ENCODE measurements at regions not wholly inside any gene's neighbourhood (a gene's known extent, or its start where the extent isn't known, plus 50 kb on each side); places are given as distances from the start of the nearest gene placed in this dataset.

GRCh38 chr18:37778417-37779165 is 213.0 kb upstream of the CELF4 start:
- H3K27me3 Mint-ChIP-seq, result no peaks in the 10 kb centered on the region
- no peak for ATAC-seq (replicated peaks)
- no peak for DNase-seq
- H3K27ac Mint-ChIP-seq, result no peak overlapping the region
- no peaks in the 10 kb centered on the region for H3K36me3 Mint-ChIP-seq (ENCODE audit: insufficient read depth)
- H3K9me3 Mint-ChIP-seq, result peaks cover 7 to 8% of the 10 kb centered on the region in 2 donors
- no peaks in the 10 kb centered on the region for H3K4me1 Mint-ChIP-seq (ENCODE audit: low read depth in 2 of 2)
- no peak overlapping the region for H3K4me3 Mint-ChIP-seq

- Mint-ChIP-seq H3K4me3 (no peak overlapping the region), H3K9me3 (peaks cover under 1 to 16% of the 10 kb centered on the region in 2 donors), H3K27me3 (no peaks in the 10 kb centered on the region), H3K4me1 (ENCODE audit: low read depth in 2 of 2) (no peaks in the 10 kb centered on the region), H3K27ac (no peak overlapping the region), H3K36me3 (ENCODE audit: insufficient read depth) (no peaks in the 10 kb centered on the region)
- no peak for DNase-seq
- ATAC-seq (replicated peaks), result no peak
Measured at GRCh38 chr18:37769826-37770225, 204.2 kb upstream of the CELF4 start.

GRCh38 chr18:37764541-37765288 is 199.1 kb upstream of the CELF4 start:
- H3K36me3 Mint-ChIP-seq (ENCODE audit: insufficient read depth), result no peaks in the 10 kb centered on the region
- no peaks in the 10 kb centered on the region for H3K4me1 Mint-ChIP-seq (ENCODE audit: low read depth in 2 of 2)
- H3K27me3 Mint-ChIP-seq, result no peaks in the 10 kb centered on the region
- H3K27ac Mint-ChIP-seq, result no peak overlapping the region
- ATAC-seq (replicated peaks), result no peak
- H3K4me3 Mint-ChIP-seq, result no peak overlapping the region
- no peak for DNase-seq
- peaks cover 5 to 19% of the 10 kb centered on the region in 2 donors for H3K9me3 Mint-ChIP-seq

- Mint-ChIP-seq H3K36me3 (ENCODE audit: insufficient read depth) (no peaks in the 10 kb centered on the region), H3K9me3 (peaks cover 7 to 18% of the 10 kb centered on the region in 2 donors), H3K4me1 (ENCODE audit: low read depth in 2 of 2) (no peaks in the 10 kb centered on the region), H3K4me3 (no peak overlapping the region), H3K27me3 (no peaks in the 10 kb centered on the region), H3K27ac (no peak overlapping the region)
- no peak for ATAC-seq (replicated peaks)
- no peak for DNase-seq
Measured at GRCh38 chr18:37762076-37762621, 196.6 kb upstream of the CELF4 start.

- no peak for DNase-seq
- no peak overlapping the region for H3K4me3 Mint-ChIP-seq
- no peaks in the 10 kb centered on the region for H3K27me3 Mint-ChIP-seq
- ATAC-seq (replicated peaks), result no peak
- no peak overlapping the region for H3K27ac Mint-ChIP-seq
- H3K36me3 Mint-ChIP-seq (ENCODE audit: insufficient read depth), result no peaks in the 10 kb centered on the region
- H3K4me1 Mint-ChIP-seq (ENCODE audit: low read depth in 2 of 2), result no peaks in the 10 kb centered on the region
- H3K9me3 Mint-ChIP-seq, result peaks cover 0 to 27% of the 10 kb centered on the region in 2 donors
Measured at GRCh38 chr18:37754141-37754540, 188.5 kb upstream of the CELF4 start.

- no peak for DNase-seq
- Mint-ChIP-seq H3K27ac (no peak overlapping the region), H3K27me3 (no peaks in the 10 kb centered on the region), H3K9me3 (peaks cover 5 to 7% of the 10 kb centered on the region in 2 donors), H3K36me3 (ENCODE audit: insufficient read depth) (no peaks in the 10 kb centered on the region), H3K4me3 (no peak overlapping the region), H3K4me1 (ENCODE audit: low read depth in 2 of 2) (no peaks in the 10 kb centered on the region)
- no peak for ATAC-seq (replicated peaks)
Measured at GRCh38 chr18:37742436-37742835, 176.8 kb upstream of the CELF4 start.

- Mint-ChIP-seq H3K4me3 (no peak overlapping the region), H3K4me1 (ENCODE audit: low read depth in 2 of 2) (no peaks in the 10 kb centered on the region), H3K9me3 (peaks cover 11 to 14% of the 10 kb centered on the region in 2 donors), H3K27ac (no peak overlapping the region), H3K36me3 (ENCODE audit: insufficient read depth) (no peaks in the 10 kb centered on the region), H3K27me3 (no peaks in the 10 kb centered on the region)
- DNase-seq (no peak), ATAC-seq (replicated peaks) (no peak)
Measured at GRCh38 chr18:37741032-37741623, 175.5 kb upstream of the CELF4 start.

- no peak for ATAC-seq (replicated peaks)
- H3K4me1 Mint-ChIP-seq (ENCODE audit: low read depth in 2 of 2), result no peaks in the 10 kb centered on the region
- peaks cover 23 to 27% of the 10 kb centered on the region in 2 donors for H3K9me3 Mint-ChIP-seq
- H3K36me3 Mint-ChIP-seq (ENCODE audit: insufficient read depth), result no peaks in the 10 kb centered on the region
- H3K4me3 Mint-ChIP-seq, result no peak overlapping the region
- H3K27me3 Mint-ChIP-seq, result no peaks in the 10 kb centered on the region
- no peak for DNase-seq
- H3K27ac Mint-ChIP-seq, result no peak overlapping the region
Measured at GRCh38 chr18:37734406-37734805, 168.8 kb upstream of the CELF4 start.

- Mint-ChIP-seq H3K27ac (no peak overlapping the region), H3K4me3 (no peak overlapping the region), H3K36me3 (ENCODE audit: insufficient read depth) (no peaks in the 10 kb centered on the region), H3K9me3 (peaks cover 11% of the 10 kb centered on the region in 2 donors), H3K27me3 (no peaks in the 10 kb centered on the region), H3K4me1 (ENCODE audit: low read depth in 2 of 2) (no peaks in the 10 kb centered on the region)
- DNase-seq (no peak), ATAC-seq (replicated peaks) (no peak)
Measured at GRCh38 chr18:37729716-37730115, 164.1 kb upstream of the CELF4 start.

GRCh38 chr18:37724206-37724605 is 158.6 kb upstream of the CELF4 start:
- ATAC-seq (replicated peaks) (no peak), DNase-seq (no peak)
- H3K4me3 Mint-ChIP-seq, result no peak overlapping the region
- H3K4me1 Mint-ChIP-seq (ENCODE audit: low read depth in 2 of 2), result no peaks in the 10 kb centered on the region
- H3K9me3 Mint-ChIP-seq, result peaks cover 3 to 6% of the 10 kb centered on the region in 2 donors
- H3K27me3 Mint-ChIP-seq, result peaks cover 0 to 6% of the 10 kb centered on the region in 2 donors
- no peak overlapping the region for H3K27ac Mint-ChIP-seq
- no peaks in the 10 kb centered on the region for H3K36me3 Mint-ChIP-seq (ENCODE audit: insufficient read depth)

- ATAC-seq (replicated peaks), result no peak
- Mint-ChIP-seq H3K9me3 (peaks cover 3 to 6% of the 10 kb centered on the region in 2 donors), H3K4me1 (ENCODE audit: low read depth in 2 of 2) (no peaks in the 10 kb centered on the region), H3K36me3 (ENCODE audit: insufficient read depth) (no peaks in the 10 kb centered on the region), H3K4me3 (no peak overlapping the region), H3K27ac (no peak overlapping the region), H3K27me3 (peaks cover 0 to 6% of the 10 kb centered on the region in 2 donors)
- DNase-seq, result no peak
Measured at GRCh38 chr18:37721544-37722522, 156.2 kb upstream of the CELF4 start.

GRCh38 chr18:37720663-37721062 is 155.1 kb upstream of the CELF4 start:
- peaks cover 3 to 6% of the 10 kb centered on the region in 2 donors for H3K9me3 Mint-ChIP-seq
- H3K27me3 Mint-ChIP-seq, result peaks cover 0 to 6% of the 10 kb centered on the region in 2 donors
- no peak for ATAC-seq (replicated peaks)

GRCh38 chr18:37717656-37718055 is 152.1 kb upstream of the CELF4 start:
- DNase-seq, result no peak
- no peak for ATAC-seq (replicated peaks)
- H3K27ac Mint-ChIP-seq, result no peak overlapping the region

More at GRCh38 chr18:37720663-37721062, 155.1 kb upstream of the CELF4 start:
- H3K36me3 Mint-ChIP-seq (ENCODE audit: insufficient read depth), result no peaks in the 10 kb centered on the region
- no peaks in the 10 kb centered on the region for H3K4me1 Mint-ChIP-seq (ENCODE audit: low read depth in 2 of 2)
- no peak overlapping the region for H3K27ac Mint-ChIP-seq
- DNase-seq, result no peak
- no peak overlapping the region for H3K4me3 Mint-ChIP-seq

More at GRCh38 chr18:37717656-37718055, 152.1 kb upstream of the CELF4 start:
- Mint-ChIP-seq H3K4me3 (no peak overlapping the region), H3K4me1 (ENCODE audit: low read depth in 2 of 2) (no peaks in the 10 kb centered on the region), H3K27me3 (no peaks in the 10 kb centered on the region), H3K9me3 (peaks cover 0 to 12% of the 10 kb centered on the region in 2 donors), H3K36me3 (ENCODE audit: insufficient read depth) (no peaks in the 10 kb centered on the region)
